Loucy (cell line): ENCODE measurements at regions not wholly inside any gene's neighbourhood (a gene's known extent, or its start where the extent isn't known, plus 50 kb on each side); places are given as distances from the start of the nearest gene placed in this dataset.

ENCODE experiments used
- H2AFZ ChIP-seq: fragments of 200-600 bp; sonication (generic); 2 replicates; pipeline ENCODE4 v1.6.0; 2016; ENCODE audit warnings: antibody characterized with exemption, mild to moderate bottlenecking, low read length, moderate library complexity
- H3F3A ChIP-seq: fragments of 200-600 bp; 2 replicates; pipeline ENCODE4 v1.6.0; 2016; ENCODE audit warnings: antibody characterized with exemption, low read depth, mild to moderate bottlenecking
- H3K27me3 ChIP-seq: fragments of 200-600 bp; sonication (generic); 2 replicates; pipeline ENCODE4 v1.6.1; 2014; ENCODE audit warnings: low read length, mild to moderate bottlenecking; ENCODE audit not compliant: insufficient read depth, poor library complexity, severe bottlenecking
- H3K36me3 ChIP-seq: fragments of 200-600 bp; sonication (generic); 2 replicates; pipeline ENCODE4 v1.6.1; 2016; ENCODE audit warnings: low read length; ENCODE audit not compliant: insufficient read depth
- H3K4me1 ChIP-seq: fragments of 200-600 bp; sonication (generic); 2 replicates; pipeline ENCODE4 v1.5.1; 2014; ENCODE audit warnings: low read length, mild to moderate bottlenecking; ENCODE audit not compliant: insufficient read depth, poor library complexity, severe bottlenecking
- H3K4me2 ChIP-seq: fragments of 200-600 bp; sonication (generic); 2 replicates; pipeline ENCODE4 v1.6.0; 2014; ENCODE audit warnings: antibody characterized with exemption, low read length, low read depth, mild to moderate bottlenecking; ENCODE audit not compliant: poor library complexity, severe bottlenecking
- H3K4me3 ChIP-seq: fragments of 200-600 bp; sonication (generic); 2 replicates; pipeline ENCODE4 v1.5.1; 2014; ENCODE audit warnings: low read length, mild to moderate bottlenecking, mixed read lengths; ENCODE audit not compliant: poor library complexity, severe bottlenecking
- H3K79me2 ChIP-seq: fragments of 200-600 bp; sonication (generic); 2 replicates; pipeline ENCODE4 v1.6.1; 2014; ENCODE audit warnings: low read length; ENCODE audit not compliant: insufficient read depth
- H3K9ac ChIP-seq: fragments of 200-600 bp; sonication (generic); 2 replicates; pipeline ENCODE4 v1.6.0; 2014; ENCODE audit warnings: mild to moderate bottlenecking, low read depth, low read length, moderate library complexity; ENCODE audit not compliant: poor library complexity, severe bottlenecking
- H3K9me2 ChIP-seq: fragments of 200-600 bp; sonication (generic); replicated peaks from 2 replicates; pipeline ENCODE4 v1.6.1; 2016; ENCODE audit warnings: low read depth, low read length, mixed read lengths
- H3K9me3 ChIP-seq: fragments of 200-600 bp; sonication (generic); 2 replicates; pipeline ENCODE4 v1.6.1; 2014; ENCODE audit warnings: mild to moderate bottlenecking, antibody characterized with exemption, low read length, low read depth; ENCODE audit not compliant: insufficient read depth
- H4K20me1 ChIP-seq: fragments of 200-600 bp; sonication (generic); 2 replicates; pipeline ENCODE4 v1.6.0; 2014; ENCODE audit warnings: antibody characterized with exemption, low read length, mild to moderate bottlenecking; ENCODE audit not compliant: insufficient read depth, poor library complexity, severe bottlenecking
- CTCF ChIP-seq: fragments of 200-600 bp; sonication (generic); conservative IDR thresholded peaks from 2 replicates; pipeline ENCODE4 v1.5.1; 2014; ENCODE audit warnings: mild to moderate bottlenecking, antibody characterized with exemption, low read length
- EZH2phosphoT487 ChIP-seq: fragments of 200-600 bp; IDR thresholded peaks from 2 replicates; pipeline ENCODE4 v1.6.1; 2018; ENCODE audit warnings: antibody characterized with exemption, mild to moderate bottlenecking, moderate library complexity, borderline replicate concordance

- no peaks in the 10 kb centered on the region for H3K9me2 ChIP-seq
- no peak overlapping the region for H3K9ac ChIP-seq
- H3K27me3 ChIP-seq: no peaks in the 10 kb centered on the region
- no peaks in the 10 kb centered on the region for H3K4me1 ChIP-seq
- H3K4me2 ChIP-seq: no peak overlapping the region
- H3K36me3 ChIP-seq: no peaks in the 10 kb centered on the region
- peaks cover 4% of the 10 kb centered on the region for H4K20me1 ChIP-seq
- H3K9me3 ChIP-seq: no peaks in the 10 kb centered on the region
- no peak overlapping the region for H2AFZ ChIP-seq
- H3K79me2 ChIP-seq: no peaks in the 10 kb centered on the region
- no peaks in the 10 kb centered on the region for H3F3A ChIP-seq
- no peak overlapping the region for H3K4me3 ChIP-seq
- TF ChIP-seq EZH2phosphoT487 (no peak), CTCF (no peak)
Measured at GRCh38 chr3:95813244-95813643, 1001.1 kb upstream of the EPHA6 start.

DNA sequence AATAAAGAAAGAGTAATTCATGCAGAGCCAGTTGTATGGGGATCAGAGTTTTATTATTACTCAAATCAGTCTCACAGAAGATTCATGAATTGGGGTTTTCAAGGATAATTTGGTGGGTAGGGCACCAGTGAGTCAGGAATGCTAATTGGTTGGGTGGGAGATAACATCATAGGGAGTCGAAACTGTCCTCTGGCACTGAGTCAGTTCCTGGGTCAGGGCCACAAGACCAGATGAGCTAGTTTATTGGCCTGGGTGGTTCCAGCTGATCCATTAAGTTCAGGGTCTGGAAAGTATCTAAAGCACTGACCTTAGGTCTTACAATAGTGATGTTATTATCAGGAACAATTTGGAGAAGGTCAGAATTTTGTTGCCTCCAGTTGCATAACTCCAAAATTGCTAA, 998.6 kb upstream of the EPHA6 start:
- no peak overlapping the region for H3K4me3 ChIP-seq
- no peak for TF ChIP-seq CTCF
- no peak for TF ChIP-seq EZH2phosphoT487

DNA sequence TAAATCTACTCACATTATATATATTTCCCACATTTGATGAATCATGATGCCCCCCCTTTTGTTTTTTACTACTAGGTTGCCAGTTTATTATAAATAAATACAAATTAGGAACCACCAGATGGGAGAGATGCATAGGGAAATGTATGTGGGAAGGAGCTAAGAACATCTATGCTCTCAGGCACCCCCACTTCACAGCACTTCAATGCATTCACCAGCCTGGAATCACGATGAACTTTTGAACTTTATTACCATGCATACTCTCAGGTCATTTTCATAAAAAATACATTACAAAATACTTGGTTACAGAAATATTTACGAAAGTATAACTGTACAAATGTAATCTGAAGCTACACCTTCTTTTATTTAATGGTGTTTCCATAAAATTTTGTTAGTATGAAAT, 988.0 kb upstream of the EPHA6 start:
- Histone ChIP-seq H3K4me1 (no peaks in the 10 kb centered on the region), H3K9ac (no peak overlapping the region), H3K4me3 (no peak overlapping the region), H3K9me2 (no peaks in the 10 kb centered on the region), H3F3A (no peaks in the 10 kb centered on the region), H3K9me3 (no peaks in the 10 kb centered on the region), H3K4me2 (no peak overlapping the region), H3K27me3 (no peaks in the 10 kb centered on the region), H4K20me1 (no peaks in the 10 kb centered on the region), H3K36me3 (no peaks in the 10 kb centered on the region), H2AFZ (no peak overlapping the region), H3K79me2 (no peaks in the 10 kb centered on the region)
- TF ChIP-seq CTCF: no peak
- TF ChIP-seq EZH2phosphoT487: no peak

More for the DNA sequence above, 998.6 kb upstream of the EPHA6 start:
- H3F3A ChIP-seq: no peaks in the 10 kb centered on the region
- H3K9ac ChIP-seq: no peak overlapping the region
- peaks cover 4% of the 10 kb centered on the region for H4K20me1 ChIP-seq
- H2AFZ ChIP-seq: no peak overlapping the region
- H3K36me3 ChIP-seq: no peaks in the 10 kb centered on the region
- no peak overlapping the region for H3K4me2 ChIP-seq
- H3K9me2 ChIP-seq: no peaks in the 10 kb centered on the region
- no peaks in the 10 kb centered on the region for H3K9me3 ChIP-seq
- no peaks in the 10 kb centered on the region for H3K4me1 ChIP-seq
- no peaks in the 10 kb centered on the region for H3K27me3 ChIP-seq
- H3K79me2 ChIP-seq: no peaks in the 10 kb centered on the region
